OCI-LY1 (cell line): ENCODE measurements at regions not wholly inside any gene's neighbourhood (a gene's known extent, or its start where the extent isn't known, plus 50 kb on each side); places are given as distances from the start of the nearest gene placed in this dataset.

ENCODE experiments used
- EZH2 ChIP-seq: fragments of 200-600 bp; sonication (generic), shearing (Covaris generic); IDR thresholded peaks from 2 replicates; pipeline ENCODE4 v1.8.0; 2017; ENCODE audit warnings: borderline replicate concordance, mixed run types, mild to moderate bottlenecking, antibody characterized with exemption, low read length, moderate library complexity, mixed read lengths
- TF ChIP-seq, protein P1 (sequence below): fragments of 200-600 bp; sonication (generic), shearing (Covaris generic); IDR thresholded peaks from 2 replicates; pipeline ENCODE4 v1.5.1; 2017; ENCODE audit warnings: mild to moderate bottlenecking, antibody characterized with exemption, low read length, moderate library complexity, mixed read lengths

DNA sequence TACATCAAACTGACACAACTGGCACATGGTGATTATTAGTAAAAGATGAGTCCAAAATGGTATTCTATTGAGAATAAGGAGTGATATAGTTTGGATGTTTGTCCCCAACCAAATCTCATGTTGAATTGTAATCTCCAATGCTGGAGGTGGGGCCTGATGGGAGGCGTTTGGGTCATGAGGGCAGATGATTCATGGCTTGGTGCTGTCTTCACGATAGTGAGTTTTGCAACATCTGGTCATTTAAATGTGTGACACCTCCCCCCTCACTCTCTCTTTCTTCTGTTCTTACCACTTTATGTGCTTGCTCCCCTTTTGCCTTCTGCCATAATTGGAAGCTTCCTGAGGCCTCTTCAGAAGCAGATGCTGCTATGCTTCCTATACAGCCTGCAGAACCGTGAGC is 90.6 kb downstream of the RSL24D1 start:
- TF ChIP-seq, protein P1, sequence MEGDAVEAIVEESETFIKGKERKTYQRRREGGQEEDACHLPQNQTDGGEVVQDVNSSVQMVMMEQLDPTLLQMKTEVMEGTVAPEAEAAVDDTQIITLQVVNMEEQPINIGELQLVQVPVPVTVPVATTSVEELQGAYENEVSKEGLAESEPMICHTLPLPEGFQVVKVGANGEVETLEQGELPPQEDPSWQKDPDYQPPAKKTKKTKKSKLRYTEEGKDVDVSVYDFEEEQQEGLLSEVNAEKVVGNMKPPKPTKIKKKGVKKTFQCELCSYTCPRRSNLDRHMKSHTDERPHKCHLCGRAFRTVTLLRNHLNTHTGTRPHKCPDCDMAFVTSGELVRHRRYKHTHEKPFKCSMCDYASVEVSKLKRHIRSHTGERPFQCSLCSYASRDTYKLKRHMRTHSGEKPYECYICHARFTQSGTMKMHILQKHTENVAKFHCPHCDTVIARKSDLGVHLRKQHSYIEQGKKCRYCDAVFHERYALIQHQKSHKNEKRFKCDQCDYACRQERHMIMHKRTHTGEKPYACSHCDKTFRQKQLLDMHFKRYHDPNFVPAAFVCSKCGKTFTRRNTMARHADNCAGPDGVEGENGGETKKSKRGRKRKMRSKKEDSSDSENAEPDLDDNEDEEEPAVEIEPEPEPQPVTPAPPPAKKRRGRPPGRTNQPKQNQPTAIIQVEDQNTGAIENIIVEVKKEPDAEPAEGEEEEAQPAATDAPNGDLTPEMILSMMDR = no peak
- no peak for TF ChIP-seq EZH2
